HG03460 (cell line): ENCODE measurements at regions not wholly inside any gene's neighbourhood (a gene's known extent, or its start where the extent isn't known, plus 50 kb on each side); places are given as distances from the start of the nearest gene placed in this dataset.
"Not testable (repeated sequence)": the region's sequence is repeated elsewhere in the genome, so short reads cannot be mapped to it uniquely, and the experiment has no call there.

ENCODE experiments used
- ATAC-seq: cut with Tn5 transposase; IDR thresholded peaks from one replicate; pipeline ENCODE4 v1.9.1; 2021; ENCODE audit not compliant: unreplicated experiment

- ATAC-seq: no peak
Observed at GRCh38 chr6:11891547-11891946, 112.9 kb upstream of the ADTRP start.

GRCh38 chr6:11890849-11891248 lies 112.2 kb upstream of the ADTRP start:
- no peak for ATAC-seq

GRCh38 chr6:11890209-11890608 lies 111.6 kb upstream of the ADTRP start:
- ATAC-seq: no peak

GRCh38 chr6:11889572-11889971 lies 111.0 kb upstream of the ADTRP start:
- no peak for ATAC-seq

GRCh38 chr6:11888727-11889126 lies 110.1 kb upstream of the ADTRP start:
- ATAC-seq: no peak

DNA sequence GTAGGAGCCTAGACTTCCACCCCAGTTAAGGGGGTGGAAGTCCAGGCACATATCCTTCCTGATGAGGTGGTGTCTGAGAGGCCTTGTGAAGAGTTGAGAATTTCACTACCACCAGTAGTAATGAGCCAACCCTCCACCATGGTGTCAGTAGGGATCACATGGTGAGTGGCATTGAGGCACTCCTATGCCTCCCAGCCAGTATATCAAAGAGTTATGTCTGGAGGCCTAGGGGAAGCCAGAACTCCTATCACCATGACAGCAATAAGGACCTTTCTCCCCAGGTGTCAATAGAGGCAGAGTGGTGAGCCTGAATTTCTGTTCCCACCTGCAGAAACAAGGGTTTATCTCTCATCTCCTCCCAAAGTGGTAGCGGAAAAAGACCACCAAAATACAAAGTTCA lies 106.6 kb upstream of the ADTRP start:
- no peak for ATAC-seq

DNA sequence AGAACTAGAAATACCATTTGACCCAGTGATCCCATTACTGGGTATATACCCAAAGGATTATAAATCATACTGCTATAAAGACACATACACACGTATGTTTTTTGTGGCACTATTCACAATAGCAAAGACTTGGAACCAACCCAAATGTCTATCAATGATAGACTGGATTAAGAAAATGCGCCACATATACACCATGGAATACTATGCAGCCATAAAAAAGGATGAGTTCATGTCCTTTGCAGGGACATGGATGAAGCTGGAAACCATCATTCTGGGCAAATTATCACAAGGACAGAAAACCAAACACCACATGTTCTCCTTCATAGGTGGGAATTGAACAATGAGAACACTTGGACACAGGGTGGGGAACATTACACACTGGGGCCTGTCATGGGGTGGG lies 104.9 kb upstream of the ADTRP start:
- ATAC-seq: not testable (repeated sequence)

DNA sequence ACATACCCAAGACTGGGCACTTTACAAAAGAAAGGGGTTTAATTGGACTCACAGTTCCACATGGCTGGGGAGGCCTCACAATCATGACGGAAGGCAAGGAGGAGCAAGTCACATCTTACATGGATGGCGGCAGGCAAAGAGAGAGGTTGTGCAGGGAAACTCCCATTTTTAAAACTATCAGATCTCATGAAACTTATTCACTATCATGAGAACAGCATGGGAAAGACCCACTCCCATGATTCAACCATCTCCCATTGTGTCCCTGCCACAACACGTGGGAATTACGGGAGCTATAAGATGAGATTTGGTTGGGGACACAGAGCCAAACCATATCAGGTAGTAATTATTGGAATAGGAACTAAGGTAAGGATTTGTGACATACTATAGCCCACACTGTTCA lies 101.6 kb upstream of the ADTRP start:
- ATAC-seq: not testable (repeated sequence)

- no peak for ATAC-seq
Observed at GRCh38 chr6:11878735-11879134, 100.1 kb upstream of the ADTRP start.

- no peak for ATAC-seq
Observed at GRCh38 chr6:11878029-11878428, 99.4 kb upstream of the ADTRP start.

GRCh38 chr6:11876934-11877433 lies 98.4 kb upstream of the ADTRP start:
- ATAC-seq: peak; percentile 85

- no peak for ATAC-seq
Observed at GRCh38 chr6:11875325-11876109, 96.9 kb upstream of the ADTRP start.

GRCh38 chr6:11869672-11870340 lies 91.2 kb upstream of the ADTRP start:
- no peak for ATAC-seq

DNA sequence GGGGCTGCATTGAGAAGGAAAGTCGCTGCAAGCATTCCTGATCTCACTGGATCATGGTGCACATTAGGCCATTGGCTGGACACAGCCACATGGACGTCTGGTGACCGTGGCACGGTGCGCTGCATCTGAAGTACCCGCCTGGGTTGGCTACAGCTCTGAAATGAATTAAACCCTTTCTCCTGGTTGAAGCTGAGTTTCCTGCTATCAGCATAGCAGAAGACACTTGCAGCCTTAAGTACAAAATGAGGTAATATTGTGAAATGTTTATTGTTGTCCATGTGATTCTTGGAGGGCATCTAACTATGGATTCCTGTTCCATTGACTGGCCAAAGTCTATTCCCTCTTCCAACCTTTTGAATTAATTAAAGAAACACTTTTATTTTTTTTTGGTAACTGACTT lies 89.8 kb upstream of the ADTRP start:
- ATAC-seq: no peak

DNA sequence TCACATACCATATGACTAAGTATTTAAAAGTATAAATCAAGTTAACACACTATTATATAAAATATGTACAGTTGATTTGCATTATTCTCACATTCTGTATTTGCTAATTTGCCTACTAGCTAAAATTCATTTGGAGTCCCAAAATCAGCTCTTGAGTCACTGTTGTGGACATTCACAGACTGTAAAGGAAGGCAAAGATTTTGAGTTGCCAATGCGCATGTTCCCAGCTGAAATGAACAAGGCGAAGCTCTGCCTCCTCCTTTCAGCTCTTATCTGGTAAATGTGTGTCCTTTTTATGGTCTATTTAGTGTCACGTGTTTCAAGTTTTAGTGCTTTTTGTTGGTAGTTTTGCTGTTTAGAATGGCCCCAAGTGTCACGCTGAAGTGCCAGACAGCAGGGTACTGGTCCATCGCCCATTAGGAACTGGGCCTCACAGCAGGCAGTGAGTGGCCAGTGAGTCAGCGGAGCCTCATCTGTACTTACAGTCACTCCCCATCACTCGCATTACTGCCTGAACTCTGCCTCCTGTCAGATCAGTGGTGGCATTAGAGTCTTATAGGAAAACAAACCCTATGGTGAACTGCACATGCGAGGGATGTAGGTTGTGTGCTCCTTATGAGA lies 87.2 kb upstream of the ADTRP start:
- no peak for ATAC-seq

DNA sequence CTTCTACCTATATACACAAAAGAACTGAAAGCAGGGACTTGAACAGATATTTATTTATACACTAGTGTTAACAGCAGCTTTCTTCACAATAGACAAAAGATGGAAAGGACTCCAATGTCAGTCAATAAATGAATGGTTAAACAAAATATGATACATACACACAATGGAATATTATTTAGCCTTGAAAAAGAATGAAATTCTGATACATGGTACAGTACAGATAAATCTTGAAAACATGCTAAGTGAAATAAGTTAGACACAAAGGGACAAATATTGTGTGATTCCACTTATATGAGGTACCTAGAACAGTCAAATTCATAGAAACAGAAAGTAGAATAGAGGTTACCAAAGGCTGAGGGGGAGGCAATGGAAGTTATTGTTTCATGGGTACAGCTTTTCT lies 79.8 kb upstream of the ADTRP start:
- ATAC-seq: no peak

DNA sequence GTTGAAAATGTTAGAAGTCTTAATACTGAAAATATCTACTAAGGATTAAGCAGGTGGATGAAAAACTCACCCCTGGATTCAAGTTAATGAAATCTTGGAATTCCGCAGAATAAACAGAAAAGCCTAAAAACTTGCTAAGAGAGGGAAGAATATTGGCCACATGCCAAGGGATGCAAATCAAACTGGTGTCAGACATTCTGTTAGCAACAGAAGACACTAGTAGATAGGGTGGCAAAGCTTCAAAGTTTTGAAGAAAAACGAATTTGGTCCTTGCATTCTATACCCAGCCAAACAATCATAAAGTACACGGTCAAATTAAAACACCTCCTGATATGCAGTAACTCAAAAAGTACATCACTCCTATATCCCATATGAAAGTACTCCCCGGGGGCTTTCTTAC lies 77.1 kb upstream of the ADTRP start:
- no peak for ATAC-seq

GRCh38 chr6:11854408-11855165 lies 76.0 kb upstream of the ADTRP start:
- no peak for ATAC-seq

GRCh38 chr6:11853678-11854407 lies 75.2 kb upstream of the ADTRP start:
- ATAC-seq: no peak

DNA sequence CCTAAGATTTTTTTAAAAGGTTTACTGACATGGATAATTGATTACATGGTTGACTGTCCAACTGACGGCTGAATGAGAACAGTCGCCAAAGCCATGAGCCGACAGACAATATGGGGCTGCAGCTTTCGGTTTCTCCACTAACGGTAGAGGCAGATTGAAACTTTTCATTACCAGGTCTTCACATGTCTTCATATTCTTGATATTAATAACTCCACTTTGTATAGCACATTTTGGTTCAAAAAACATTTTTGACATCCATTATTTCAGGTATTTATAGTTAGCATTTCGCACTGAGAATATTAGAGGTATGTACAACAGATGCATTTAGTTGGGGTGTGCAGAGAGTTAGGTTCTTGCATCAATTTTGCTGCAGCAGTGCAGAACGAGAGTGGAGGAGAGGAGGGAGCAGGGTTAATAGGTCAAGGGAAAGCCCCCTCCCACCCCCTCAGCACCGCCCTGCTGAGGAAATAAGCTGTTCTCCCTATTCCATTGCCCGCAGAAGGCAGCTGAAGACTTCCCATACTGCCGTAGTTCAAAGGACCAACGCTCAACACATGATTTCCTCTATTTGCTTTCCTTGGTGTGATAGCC lies 73.6 kb upstream of the ADTRP start:
- no peak for ATAC-seq
